ENCODE measurements at regions not wholly inside any gene's neighbourhood (a gene's known extent, or its start where the extent isn't known, plus 50 kb on each side); places are given as distances from the start of the nearest gene placed in this dataset.

DNA sequence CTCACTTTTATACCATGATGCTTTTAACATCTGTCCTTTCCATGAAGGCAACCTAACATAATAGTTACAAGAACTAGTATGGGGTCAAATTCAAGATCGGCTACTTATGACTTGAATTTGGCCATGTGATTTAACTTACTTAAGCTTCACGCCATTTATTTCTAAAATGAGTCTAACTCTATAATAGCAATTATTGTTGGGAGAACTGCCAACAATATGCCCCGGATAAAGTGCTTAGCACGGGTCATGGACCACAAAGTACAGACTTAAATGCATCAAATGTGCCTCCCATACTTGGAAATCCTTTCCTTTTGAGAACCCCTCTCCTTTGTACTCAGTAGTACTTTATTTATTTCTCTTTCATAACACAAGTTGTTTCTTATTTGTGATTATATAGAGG lies 1603.6 kb upstream of the GOT2 start:
- TF ChIP-seq, protein P1, sequence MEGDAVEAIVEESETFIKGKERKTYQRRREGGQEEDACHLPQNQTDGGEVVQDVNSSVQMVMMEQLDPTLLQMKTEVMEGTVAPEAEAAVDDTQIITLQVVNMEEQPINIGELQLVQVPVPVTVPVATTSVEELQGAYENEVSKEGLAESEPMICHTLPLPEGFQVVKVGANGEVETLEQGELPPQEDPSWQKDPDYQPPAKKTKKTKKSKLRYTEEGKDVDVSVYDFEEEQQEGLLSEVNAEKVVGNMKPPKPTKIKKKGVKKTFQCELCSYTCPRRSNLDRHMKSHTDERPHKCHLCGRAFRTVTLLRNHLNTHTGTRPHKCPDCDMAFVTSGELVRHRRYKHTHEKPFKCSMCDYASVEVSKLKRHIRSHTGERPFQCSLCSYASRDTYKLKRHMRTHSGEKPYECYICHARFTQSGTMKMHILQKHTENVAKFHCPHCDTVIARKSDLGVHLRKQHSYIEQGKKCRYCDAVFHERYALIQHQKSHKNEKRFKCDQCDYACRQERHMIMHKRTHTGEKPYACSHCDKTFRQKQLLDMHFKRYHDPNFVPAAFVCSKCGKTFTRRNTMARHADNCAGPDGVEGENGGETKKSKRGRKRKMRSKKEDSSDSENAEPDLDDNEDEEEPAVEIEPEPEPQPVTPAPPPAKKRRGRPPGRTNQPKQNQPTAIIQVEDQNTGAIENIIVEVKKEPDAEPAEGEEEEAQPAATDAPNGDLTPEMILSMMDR (IDR thresholded peaks at IDR 0.05 in 4 of 5, conservative IDR thresholded peaks at IDR 0.05 in 1 of 5): no peak
- TF ChIP-seq POLR2A (IDR thresholded peaks at IDR 0.05): no peak
